Neuronal stem cell (in vitro differentiated cells): ENCODE measurements at regions not wholly inside any gene's neighbourhood (a gene's known extent, or its start where the extent isn't known, plus 50 kb on each side); places are given as distances from the start of the nearest gene placed in this dataset.

Experiments used
- DNase-seq: peaks from one replicate; pipeline ENCODE4 v3.0.0-alpha.2; 2013; ENCODE audit warnings: low spot score
- H2AFZ ChIP-seq: one replicate; pipeline ENCODE4 v1.6.1; 2013; ENCODE audit warnings: mild to moderate bottlenecking, low read length, inconsistent platforms
- H2AK5ac ChIP-seq: 2 replicates; pipeline ENCODE4 v1.6.1; 2013; ENCODE audit warnings: low read depth, mild to moderate bottlenecking, inconsistent platforms, low read length, moderate library complexity, mixed read lengths
- H2BK120ac ChIP-seq: 2 replicates; pipeline ENCODE4 v1.6.1; 2013; ENCODE audit warnings: low read depth, mild to moderate bottlenecking, inconsistent platforms, low read length, moderate library complexity, mixed read lengths
- H2BK12ac ChIP-seq: one replicate; pipeline ENCODE4 v1.6.1; 2013; ENCODE audit warnings: low read length, inconsistent platforms
- H2BK15ac ChIP-seq: 2 replicates; pipeline ENCODE4 v1.6.1; 2013; ENCODE audit warnings: mild to moderate bottlenecking, low read length, inconsistent platforms, mixed read lengths
- H2BK5ac ChIP-seq: one replicate; pipeline ENCODE4 v1.6.1; 2013; ENCODE audit warnings: inconsistent platforms, mild to moderate bottlenecking, low read length, moderate library complexity
- H3K14ac ChIP-seq: one replicate; pipeline ENCODE4 v1.6.1; 2013; ENCODE audit warnings: low read length, inconsistent platforms
- H3K18ac ChIP-seq: 2 replicates; pipeline ENCODE4 v1.6.1; 2013; ENCODE audit warnings: low read length, inconsistent platforms
- H3K23ac ChIP-seq: 2 replicates; pipeline ENCODE4 v1.6.1; 2013; ENCODE audit warnings: low read depth, mild to moderate bottlenecking, mixed read lengths, low read length, inconsistent platforms; ENCODE audit not compliant: poor library complexity
- H3K27ac ChIP-seq: replicated peaks from 3 replicates; pipeline ENCODE4 v1.5.1; 2013; ENCODE audit warnings: low read length, inconsistent platforms
- H3K27me3 ChIP-seq, 3 experiments: 2 replicates each; pipeline ENCODE4 v1.6.1; 2013; ENCODE audit warnings: low read length in 3 of 3, mild to moderate bottlenecking in 2 of 3, inconsistent platforms in 1 of 3, low read depth in 1 of 3, mixed read lengths in 1 of 3, moderate library complexity in 1 of 3; ENCODE audit not compliant: control insufficient read depth in 3 of 3, insufficient read depth in 3 of 3
- H3K36me3 ChIP-seq, 2 donors: replicated peaks in 1 of 2; 2 replicates each; pipeline ENCODE4 v1.6.1; 2013; ENCODE audit warnings: low read length in 2 of 2; ENCODE audit not compliant: control insufficient read depth in 2 of 2, insufficient read depth in 2 of 2
- H3K4ac ChIP-seq: 2 replicates; pipeline ENCODE4 v1.6.1; 2013; ENCODE audit warnings: inconsistent platforms, mild to moderate bottlenecking, low read length, moderate library complexity
- H3K4me1 ChIP-seq, 2 donors: 1 replicate in 1 of 2; 2 replicates in 1 of 2; pipeline ENCODE4 v1.6.1; 2013; ENCODE audit warnings: low read length in 2 of 2, low read depth in 1 of 2; ENCODE audit not compliant: control insufficient read depth in 2 of 2, insufficient read depth in 1 of 2
- H3K4me2 ChIP-seq: one replicate; pipeline ENCODE4 v1.6.1; 2013; ENCODE audit warnings: mild to moderate bottlenecking, low read length, inconsistent platforms; ENCODE audit not compliant: insufficient read depth, poor library complexity, severe bottlenecking
- H3K4me3 ChIP-seq, 2 donors: 2 replicates each; pipeline ENCODE4 v1.5.1; 2013; ENCODE audit warnings: low read length in 2 of 2, mild to moderate bottlenecking in 2 of 2, inconsistent platforms in 1 of 2, moderate library complexity in 1 of 2
- H3K79me1 ChIP-seq: one replicate; pipeline ENCODE4 v1.6.1; 2013; ENCODE audit warnings: low read depth, mild to moderate bottlenecking, inconsistent platforms, low read length, moderate library complexity
- H3K9ac ChIP-seq: one replicate; pipeline ENCODE4 v1.6.1; 2013; ENCODE audit warnings: mild to moderate bottlenecking, low read depth, low read length, inconsistent platforms; ENCODE audit not compliant: poor library complexity
- H3K9me3 ChIP-seq, 2 donors: replicated peaks in 1 of 2; 2 replicates each; pipeline versions ENCODE3 to v1.6.1; 2013; ENCODE audit warnings: low read length in 2 of 2, mild to moderate bottlenecking in 2 of 2, inconsistent platforms in 1 of 2, low read depth in 1 of 2, mixed read lengths in 1 of 2, moderate library complexity in 1 of 2; ENCODE audit not compliant: control insufficient read depth in 2 of 2, insufficient read depth in 1 of 2
- H4K8ac ChIP-seq: one replicate; pipeline ENCODE4 v1.6.1; 2013; ENCODE audit warnings: low read depth, mild to moderate bottlenecking, inconsistent platforms, low read length, moderate library complexity
- H4K91ac ChIP-seq: one replicate; pipeline ENCODE4 v1.6.1; 2013; ENCODE audit warnings: low read length, low read depth, mild to moderate bottlenecking, inconsistent platforms; ENCODE audit not compliant: poor library complexity
- WGBS, 2 donors: extraction: QIAGEN DNeasy Blood & Tissue Kit; methylation state at CpG; one replicate each; pipeline ENCODE4 v1.1.7; 2013; ENCODE audit warnings: missing lambda C conversion rate in 2 of 2, mixed read lengths in 1 of 2; ENCODE audit not compliant: insufficient read length in 2 of 2, insufficient replicate concordance in 1 of 2; ENCODE audit errors: extremely low coverage in 2 of 2; 5-methylcytosine and 5-hydroxymethylcytosine counted together

DNA sequence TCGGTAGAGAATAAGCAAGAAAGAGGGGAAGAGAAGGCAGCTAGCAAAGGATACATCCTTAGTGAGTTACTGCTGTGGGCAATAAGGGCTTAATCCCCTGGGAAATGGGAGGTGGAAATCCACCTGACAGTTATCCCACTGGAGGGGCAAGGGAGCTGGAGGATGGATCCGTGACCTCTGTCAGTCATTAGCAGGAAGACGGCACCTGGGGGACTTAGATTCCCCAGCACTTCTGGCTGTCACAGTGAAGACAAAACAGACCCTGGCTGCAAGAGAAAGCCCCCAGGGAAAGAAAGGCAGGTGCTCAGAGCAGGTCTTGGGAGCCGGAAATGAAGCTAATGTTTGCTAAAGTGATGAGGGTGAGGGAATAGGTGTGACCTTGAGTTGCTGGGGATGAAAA is 70.4 kb upstream of the MRI1 start:
- H2BK12ac ChIP-seq, result no peak overlapping the region
- H3K9ac ChIP-seq, result no peak overlapping the region
- H2AFZ ChIP-seq, result no peak overlapping the region
- no peak overlapping the region for H3K14ac ChIP-seq
- H3K9me3 ChIP-seq, result peaks cover 0 to 3% of the 10 kb centered on the region in 2 donors
- WGBS, 2 donors, result no CpG with 5 or more reads among the region's 4 CpGs
- peaks cover 0 to 11% (median 0%) of the 10 kb centered on the region in 3 experiments for H3K27me3 ChIP-seq
- H3K4me3 ChIP-seq, result no peak overlapping the region
- H3K4me1 ChIP-seq, result no peaks in the 10 kb centered on the region
- DNase-seq, result no peak
- no peak overlapping the region for H4K8ac ChIP-seq
- no peak overlapping the region for H3K4me2 ChIP-seq
- no peak overlapping the region for H3K4ac ChIP-seq
- H3K18ac ChIP-seq, result peak overlapping the region; percentile 39
- H3K23ac ChIP-seq, result no peak overlapping the region
- H2BK15ac ChIP-seq, result no peak overlapping the region
- no peak overlapping the region for H2BK5ac ChIP-seq
- no peaks in the 10 kb centered on the region for H3K79me1 ChIP-seq
- no peak overlapping the region for H3K27ac ChIP-seq
- H3K36me3 ChIP-seq, result no peaks in the 10 kb centered on the region
- no peak overlapping the region for H4K91ac ChIP-seq
- H2AK5ac ChIP-seq, result no peak overlapping the region
- H2BK120ac ChIP-seq, result no peak overlapping the region

DNA sequence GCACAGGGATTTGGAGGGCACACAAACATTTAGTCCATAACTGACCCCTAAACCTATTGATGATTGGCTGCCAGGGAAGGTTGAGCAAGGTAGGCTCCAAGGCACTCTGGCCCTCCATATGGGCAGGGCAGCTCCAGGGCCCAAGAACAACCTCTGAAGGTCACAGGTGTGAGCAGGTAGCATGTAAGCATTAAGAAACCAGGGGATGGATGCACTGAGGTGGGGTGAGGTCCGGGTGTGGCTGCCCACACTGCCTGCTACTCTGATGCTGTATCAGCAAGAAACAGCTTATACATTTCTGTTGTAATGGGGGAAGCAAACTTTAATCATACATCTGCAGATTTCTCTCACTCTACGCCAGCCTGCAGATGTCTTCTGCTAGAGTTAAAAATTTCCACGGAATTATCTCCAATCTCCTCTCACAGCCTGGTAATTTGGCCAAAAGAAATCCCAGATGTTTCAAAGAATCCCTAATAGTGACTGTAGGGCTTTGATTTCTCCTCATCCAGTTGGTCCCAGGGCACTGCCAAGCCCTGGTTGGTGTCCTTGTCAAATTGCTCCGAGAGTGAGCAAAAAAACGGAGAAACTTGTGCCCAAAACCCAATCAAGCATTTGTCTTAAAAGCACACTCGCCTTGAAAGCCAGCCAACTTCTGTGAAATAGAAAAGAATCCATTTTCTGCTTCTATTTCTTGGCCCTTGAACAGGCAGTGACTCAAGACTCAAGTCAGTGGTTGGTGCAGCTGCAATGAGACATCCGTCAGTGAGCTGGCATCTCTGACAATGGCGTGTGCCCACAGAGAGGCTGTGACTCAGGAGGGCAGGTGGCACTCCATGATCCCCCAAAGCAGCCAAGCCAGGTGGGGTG is 72.5 kb upstream of the MRI1 start:
- H3K9ac ChIP-seq, result no peak overlapping the region
- H4K8ac ChIP-seq, result no peak overlapping the region
- no peak overlapping the region for H3K18ac ChIP-seq
- H3K27ac ChIP-seq, result no peak overlapping the region
- no peak overlapping the region for H3K23ac ChIP-seq
- H3K9me3 ChIP-seq, result peaks cover 0 to 3% of the 10 kb centered on the region in 2 donors
- no CpG with 5 or more reads among the region's 8 CpGs for WGBS, 2 donors
- H3K4me3 ChIP-seq, result peak overlapping the region in 1 of 2 donors; percentile 65
- H3K36me3 ChIP-seq, result no peaks in the 10 kb centered on the region
- H2AFZ ChIP-seq, result peak overlapping the region; percentile 23
- H3K79me1 ChIP-seq, result no peaks in the 10 kb centered on the region
- no peak overlapping the region for H3K4me2 ChIP-seq
- no peaks in the 10 kb centered on the region for H3K4me1 ChIP-seq
- no peak overlapping the region for H4K91ac ChIP-seq
- no peak overlapping the region for H3K14ac ChIP-seq
- H3K27me3 ChIP-seq, result peaks cover 0 to 11% (median 0%) of the 10 kb centered on the region in 3 experiments
- H2BK15ac ChIP-seq, result no peak overlapping the region
- no peak overlapping the region for H2BK5ac ChIP-seq
- no peak overlapping the region for H2AK5ac ChIP-seq
- H2BK120ac ChIP-seq, result no peak overlapping the region
- H2BK12ac ChIP-seq, result no peak overlapping the region
- no peak for DNase-seq
- no peak overlapping the region for H3K4ac ChIP-seq

DNA sequence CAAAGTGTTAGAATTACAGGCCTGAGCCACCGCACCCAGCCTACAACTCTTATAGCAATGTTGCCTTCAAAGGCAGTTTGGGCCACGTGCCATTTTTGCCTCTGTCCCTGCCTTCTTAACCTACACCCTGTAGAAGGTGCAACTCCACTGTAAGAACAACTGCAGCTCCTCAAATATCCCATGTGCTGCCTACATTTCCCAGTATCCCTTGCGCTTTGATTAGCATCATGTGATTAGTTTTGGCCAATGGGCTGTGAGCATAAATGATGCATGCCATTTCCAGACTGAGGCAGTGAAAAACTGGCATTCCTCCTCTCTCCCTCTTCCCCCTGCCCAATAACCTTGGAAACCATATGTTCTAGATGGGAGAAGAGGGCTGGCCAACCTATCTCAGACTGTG is 75.2 kb upstream of the MRI1 start:
- H3K27ac ChIP-seq, result no peak overlapping the region
- peaks cover 0 to 3% of the 10 kb centered on the region in 2 donors for H3K9me3 ChIP-seq
- no peaks in the 10 kb centered on the region for H3K79me1 ChIP-seq
- H3K27me3 ChIP-seq, result peaks cover 0 to 6% (median 0%) of the 10 kb centered on the region in 3 experiments
- DNase-seq, result peak; percentile 14
- no peak overlapping the region for H2AK5ac ChIP-seq
- no peak overlapping the region for H3K4me2 ChIP-seq
- no peak overlapping the region for H3K9ac ChIP-seq
- H2BK12ac ChIP-seq, result no peak overlapping the region
- H4K8ac ChIP-seq, result no peak overlapping the region
- WGBS, 2 donors, result no CpG with 5 or more reads among the region's 3 CpGs
- H4K91ac ChIP-seq, result no peak overlapping the region
- no peak overlapping the region for H3K18ac ChIP-seq
- H2BK120ac ChIP-seq, result no peak overlapping the region
- no peak overlapping the region for H3K14ac ChIP-seq
- H3K4me3 ChIP-seq, result peak overlapping the region in 1 of 2 donors; percentile 38
- no peaks in the 10 kb centered on the region for H3K4me1 ChIP-seq
- no peak overlapping the region for H2BK5ac ChIP-seq
- H3K36me3 ChIP-seq, result no peaks in the 10 kb centered on the region
- H2BK15ac ChIP-seq, result no peak overlapping the region
- no peak overlapping the region for H3K23ac ChIP-seq
- H3K4ac ChIP-seq, result no peak overlapping the region
- H2AFZ ChIP-seq, result peak overlapping the region; percentile 18

DNA sequence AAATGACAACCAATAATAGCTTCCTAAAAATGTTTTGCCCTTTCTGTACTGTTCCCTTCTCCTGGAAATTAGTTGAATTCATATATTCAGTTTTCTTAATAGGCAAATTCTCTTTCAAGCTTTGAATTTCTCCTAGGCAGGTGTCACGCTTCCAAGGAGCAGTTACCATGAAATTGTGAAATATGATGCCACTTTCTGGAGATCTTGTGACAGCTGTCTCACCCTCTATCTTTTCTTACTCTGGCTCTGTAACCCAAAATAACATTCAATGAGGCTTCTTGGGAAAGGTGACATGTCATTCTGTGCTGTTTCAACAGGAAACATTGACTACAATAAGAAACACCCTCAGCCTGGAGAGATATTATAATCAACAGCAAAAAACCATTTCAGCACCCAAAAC is 80.3 kb upstream of the MRI1 start:
- DNase-seq, result no peak
- no CpG with 5 or more reads among the region's 1 CpG for WGBS, 2 donors
- Histone ChIP-seq H3K14ac (no peak overlapping the region), H3K23ac (no peak overlapping the region), H2BK15ac (no peak overlapping the region), H3K27ac (no peak overlapping the region), H4K91ac (no peak overlapping the region), H2AFZ (no peak overlapping the region), H3K79me1 (no peaks in the 10 kb centered on the region), H3K4me3 (no peak overlapping the region), H3K9ac (no peak overlapping the region), H2BK120ac (no peak overlapping the region), H3K18ac (no peak overlapping the region), H3K27me3 (no peaks in the 10 kb centered on the region), H3K4me1 (no peaks in the 10 kb centered on the region), H2AK5ac (no peak overlapping the region), H2BK5ac (no peak overlapping the region), H3K36me3 (no peaks in the 10 kb centered on the region), H3K4ac (no peak overlapping the region), H3K9me3 (peaks cover 2 to 6% of the 10 kb centered on the region in 2 donors), H2BK12ac (no peak overlapping the region), H4K8ac (no peak overlapping the region), H3K4me2 (no peak overlapping the region)
